ENCODE measurements at regions not wholly inside any gene's neighbourhood (a gene's known extent, or its start where the extent isn't known, plus 50 kb on each side); places are given as distances from the start of the nearest gene placed in this dataset.

DNA sequence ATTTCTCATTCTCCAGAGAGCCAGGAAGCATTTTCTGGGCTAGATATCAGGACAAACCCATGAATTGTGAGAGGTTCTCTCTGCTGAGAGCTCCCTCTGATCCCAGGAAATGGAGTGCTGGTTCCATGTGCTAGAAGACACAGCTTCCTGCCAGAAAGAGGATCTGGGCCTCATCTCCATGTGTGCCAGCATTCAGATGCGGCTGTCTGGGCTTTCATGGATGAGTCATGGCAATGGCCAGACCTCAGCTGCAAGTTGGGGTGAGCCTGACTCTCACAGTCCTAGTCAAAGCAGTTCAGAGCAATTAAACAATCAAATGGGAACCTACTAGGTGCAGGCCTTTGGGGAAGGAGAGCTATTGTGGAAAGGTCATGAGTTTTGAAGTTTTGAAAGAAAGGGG is 82.3 kb upstream of the EED start:
- peaks cover 13 to 20% of the 10 kb centered on the region in 2 experiments for H3K4me1 ChIP-seq (ENCODE audit: control insufficient read depth in 1 of 2, insufficient read depth in 2 of 2, low read depth in 1 of 2, low read length in 1 of 2)
- peak overlapping the region; percentile 66; the same call in 1 of the 2 replicates for H2AFZ ChIP-seq (ENCODE audit: low read depth)
- no peaks in the 10 kb centered on the region for H3K9me2 ChIP-seq
- 0% methylated on average over 1 of the region's 1 CpG for WGBS (ENCODE audit: low lambda C conversion rate)
- peaks cover 21% of the 10 kb centered on the region for H3F3A ChIP-seq (replicated peaks; ENCODE audit: insufficient read depth)
- POLR2A ChIA-PET = no interaction called here
- no peak for DNase-seq
- CTCF ChIA-PET = no interaction called here
- H3K9me3 ChIP-seq = no peaks in the 10 kb centered on the region
- H3K4me2 ChIP-seq = no peak overlapping the region
- no peaks in the 10 kb centered on the region for H3K79me2 ChIP-seq (ENCODE audit: insufficient read depth)
- peak overlapping the region; percentile 66 to 74 for H3K27ac ChIP-seq (ENCODE audit: low read depth in 2 of 2, low read length in 1 of 2)
- no peaks in the 10 kb centered on the region for H3K36me3 ChIP-seq (replicated peaks in 1 of 2; ENCODE audit: control insufficient read depth in 1 of 2, insufficient read depth in 2 of 2, low read length in 1 of 2)
- H3K4me3 ChIP-seq (ENCODE audit: low read depth in 2 of 2, low read length in 1 of 2) = no peak overlapping the region
- H4K20me1 ChIP-seq (ENCODE audit: insufficient read depth) = no peaks in the 10 kb centered on the region
- H3K27me3 ChIP-seq (ENCODE audit: insufficient read depth) = no peaks in the 10 kb centered on the region
- H3K9ac ChIP-seq = 0 out of 2 replicates have a peak overlapping the region, but pooled peaks have one; percentile 4
- no peak for TF ChIP-seq RFX5 (IDR thresholded peaks at IDR 0.05; ENCODE audit: low read length)
- TF ChIP-seq EZH2phosphoT487 (IDR thresholded peaks at IDR 0.05; ENCODE audit: borderline replicate concordance, low read depth) = no peak
- TF ChIP-seq RCOR1 (IDR thresholded peaks at IDR 0.05; ENCODE audit: low read length) = no peak
- TF ChIP-seq GABPA (IDR thresholded peaks at IDR 0.05; ENCODE audit: low read depth) = peak; percentile 54
- no peak for TF ChIP-seq NRF1 (IDR thresholded peaks at IDR 0.05; ENCODE audit: low read depth, low read length)
- TF ChIP-seq, protein P1, sequence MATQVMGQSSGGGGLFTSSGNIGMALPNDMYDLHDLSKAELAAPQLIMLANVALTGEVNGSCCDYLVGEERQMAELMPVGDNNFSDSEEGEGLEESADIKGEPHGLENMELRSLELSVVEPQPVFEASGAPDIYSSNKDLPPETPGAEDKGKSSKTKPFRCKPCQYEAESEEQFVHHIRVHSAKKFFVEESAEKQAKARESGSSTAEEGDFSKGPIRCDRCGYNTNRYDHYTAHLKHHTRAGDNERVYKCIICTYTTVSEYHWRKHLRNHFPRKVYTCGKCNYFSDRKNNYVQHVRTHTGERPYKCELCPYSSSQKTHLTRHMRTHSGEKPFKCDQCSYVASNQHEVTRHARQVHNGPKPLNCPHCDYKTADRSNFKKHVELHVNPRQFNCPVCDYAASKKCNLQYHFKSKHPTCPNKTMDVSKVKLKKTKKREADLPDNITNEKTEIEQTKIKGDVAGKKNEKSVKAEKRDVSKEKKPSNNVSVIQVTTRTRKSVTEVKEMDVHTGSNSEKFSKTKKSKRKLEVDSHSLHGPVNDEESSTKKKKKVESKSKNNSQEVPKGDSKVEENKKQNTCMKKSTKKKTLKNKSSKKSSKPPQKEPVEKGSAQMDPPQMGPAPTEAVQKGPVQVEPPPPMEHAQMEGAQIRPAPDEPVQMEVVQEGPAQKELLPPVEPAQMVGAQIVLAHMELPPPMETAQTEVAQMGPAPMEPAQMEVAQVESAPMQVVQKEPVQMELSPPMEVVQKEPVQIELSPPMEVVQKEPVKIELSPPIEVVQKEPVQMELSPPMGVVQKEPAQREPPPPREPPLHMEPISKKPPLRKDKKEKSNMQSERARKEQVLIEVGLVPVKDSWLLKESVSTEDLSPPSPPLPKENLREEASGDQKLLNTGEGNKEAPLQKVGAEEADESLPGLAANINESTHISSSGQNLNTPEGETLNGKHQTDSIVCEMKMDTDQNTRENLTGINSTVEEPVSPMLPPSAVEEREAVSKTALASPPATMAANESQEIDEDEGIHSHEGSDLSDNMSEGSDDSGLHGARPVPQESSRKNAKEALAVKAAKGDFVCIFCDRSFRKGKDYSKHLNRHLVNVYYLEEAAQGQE (IDR thresholded peaks at IDR 0.05; ENCODE audit: low read depth, low read length) = no peak
- TF ChIP-seq MEF2A (IDR thresholded peaks at IDR 0.05; ENCODE audit: borderline replicate concordance, low read depth) = no peak
- peak; percentile 89 for TF ChIP-seq FOSL2 (IDR thresholded peaks at IDR 0.05; ENCODE audit: borderline replicate concordance, low read depth)
- no peak for TF ChIP-seq RXRA (IDR thresholded peaks at IDR 0.05; ENCODE audit: borderline replicate concordance, low read depth)
- TF ChIP-seq, protein P2, sequence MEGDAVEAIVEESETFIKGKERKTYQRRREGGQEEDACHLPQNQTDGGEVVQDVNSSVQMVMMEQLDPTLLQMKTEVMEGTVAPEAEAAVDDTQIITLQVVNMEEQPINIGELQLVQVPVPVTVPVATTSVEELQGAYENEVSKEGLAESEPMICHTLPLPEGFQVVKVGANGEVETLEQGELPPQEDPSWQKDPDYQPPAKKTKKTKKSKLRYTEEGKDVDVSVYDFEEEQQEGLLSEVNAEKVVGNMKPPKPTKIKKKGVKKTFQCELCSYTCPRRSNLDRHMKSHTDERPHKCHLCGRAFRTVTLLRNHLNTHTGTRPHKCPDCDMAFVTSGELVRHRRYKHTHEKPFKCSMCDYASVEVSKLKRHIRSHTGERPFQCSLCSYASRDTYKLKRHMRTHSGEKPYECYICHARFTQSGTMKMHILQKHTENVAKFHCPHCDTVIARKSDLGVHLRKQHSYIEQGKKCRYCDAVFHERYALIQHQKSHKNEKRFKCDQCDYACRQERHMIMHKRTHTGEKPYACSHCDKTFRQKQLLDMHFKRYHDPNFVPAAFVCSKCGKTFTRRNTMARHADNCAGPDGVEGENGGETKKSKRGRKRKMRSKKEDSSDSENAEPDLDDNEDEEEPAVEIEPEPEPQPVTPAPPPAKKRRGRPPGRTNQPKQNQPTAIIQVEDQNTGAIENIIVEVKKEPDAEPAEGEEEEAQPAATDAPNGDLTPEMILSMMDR (IDR thresholded peaks at IDR 0.05) = no peak
- peak; percentile 81 for TF ChIP-seq NFIC (IDR thresholded peaks at IDR 0.05; ENCODE audit: borderline replicate concordance)
- no peak for TF ChIP-seq YY1 (IDR thresholded peaks at IDR 0.05; ENCODE audit: low read depth)
- TF ChIP-seq MXI1 (IDR thresholded peaks at IDR 0.05; ENCODE audit: low read depth, low read length) = no peak
- TF ChIP-seq CHD2 (IDR thresholded peaks at IDR 0.05; ENCODE audit: low read length, partially characterized antibody) = no peak
- TF ChIP-seq, protein P3, sequence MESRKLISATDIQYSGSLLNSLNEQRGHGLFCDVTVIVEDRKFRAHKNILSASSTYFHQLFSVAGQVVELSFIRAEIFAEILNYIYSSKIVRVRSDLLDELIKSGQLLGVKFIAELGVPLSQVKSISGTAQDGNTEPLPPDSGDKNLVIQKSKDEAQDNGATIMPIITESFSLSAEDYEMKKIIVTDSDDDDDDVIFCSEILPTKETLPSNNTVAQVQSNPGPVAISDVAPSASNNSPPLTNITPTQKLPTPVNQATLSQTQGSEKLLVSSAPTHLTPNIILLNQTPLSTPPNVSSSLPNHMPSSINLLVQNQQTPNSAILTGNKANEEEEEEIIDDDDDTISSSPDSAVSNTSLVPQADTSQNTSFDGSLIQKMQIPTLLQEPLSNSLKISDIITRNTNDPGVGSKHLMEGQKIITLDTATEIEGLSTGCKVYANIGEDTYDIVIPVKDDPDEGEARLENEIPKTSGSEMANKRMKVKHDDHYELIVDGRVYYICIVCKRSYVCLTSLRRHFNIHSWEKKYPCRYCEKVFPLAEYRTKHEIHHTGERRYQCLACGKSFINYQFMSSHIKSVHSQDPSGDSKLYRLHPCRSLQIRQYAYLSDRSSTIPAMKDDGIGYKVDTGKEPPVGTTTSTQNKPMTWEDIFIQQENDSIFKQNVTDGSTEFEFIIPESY (IDR thresholded peaks at IDR 0.05; ENCODE audit: borderline replicate concordance, low read depth) = no peak
- no peak for TF ChIP-seq FOXJ3 (CRISPR knock-in tag; IDR thresholded peaks at IDR 0.05)
- TF ChIP-seq, protein P4, sequence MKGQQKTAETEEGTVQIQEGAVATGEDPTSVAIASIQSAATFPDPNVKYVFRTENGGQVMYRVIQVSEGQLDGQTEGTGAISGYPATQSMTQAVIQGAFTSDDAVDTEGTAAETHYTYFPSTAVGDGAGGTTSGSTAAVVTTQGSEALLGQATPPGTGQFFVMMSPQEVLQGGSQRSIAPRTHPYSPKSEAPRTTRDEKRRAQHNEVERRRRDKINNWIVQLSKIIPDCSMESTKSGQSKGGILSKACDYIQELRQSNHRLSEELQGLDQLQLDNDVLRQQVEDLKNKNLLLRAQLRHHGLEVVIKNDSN (IDR thresholded peaks at IDR 0.05; ENCODE audit: borderline replicate concordance, low read depth) = no peak
- TF ChIP-seq SIN3A (IDR thresholded peaks at IDR 0.05; ENCODE audit: borderline replicate concordance, low read depth, low read length) = no peak
- TF ChIP-seq ELF1 (IDR thresholded peaks at IDR 0.05) = 0 out of 2 replicates have a peak, but pooled peaks have one; percentile 23
- no peak for TF ChIP-seq TAF1 (IDR thresholded peaks at IDR 0.05; ENCODE audit: borderline replicate concordance, low read depth, low read length)
- TF ChIP-seq FOXM1 (IDR thresholded peaks at IDR 0.05; ENCODE audit: low read depth) = no peak
- peak in 1 of 2 experiments; percentile 64; a peak in 1 of 4 replicates for TF ChIP-seq EP300 (IDR thresholded peaks at IDR 0.05; ENCODE audit: borderline replicate concordance in 1 of 2, low read depth in 1 of 2, low read length in 1 of 2)
- TF ChIP-seq TEAD4 (IDR thresholded peaks at IDR 0.05; ENCODE audit: borderline replicate concordance, insufficient read depth) = 0 out of 2 replicates have a peak, but pooled peaks have one; percentile 47
- TF ChIP-seq RAD21 (IDR thresholded peaks at IDR 0.05; ENCODE audit: low read length) = no peak
- TF ChIP-seq POLR2AphosphoS5 (IDR thresholded peaks at IDR 0.05; ENCODE audit: low read depth, low read length) = peak; percentile 70
- TF ChIP-seq, protein P5, sequence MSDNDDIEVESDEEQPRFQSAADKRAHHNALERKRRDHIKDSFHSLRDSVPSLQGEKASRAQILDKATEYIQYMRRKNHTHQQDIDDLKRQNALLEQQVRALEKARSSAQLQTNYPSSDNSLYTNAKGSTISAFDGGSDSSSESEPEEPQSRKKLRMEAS (IDR thresholded peaks at IDR 0.05; ENCODE audit: low read depth) = peak; percentile 91
- peak; percentile 81 for TF ChIP-seq JUND (IDR thresholded peaks at IDR 0.05)
- TF ChIP-seq GATA2 (CRISPR knock-in tag; IDR thresholded peaks at IDR 0.05) = no peak
- no peak for TF ChIP-seq SMC3 (IDR thresholded peaks at IDR 0.05; ENCODE audit: low read depth, low read length)

Measured in SK-N-SH (cell line).